HL-60 (cell line): ENCODE measurements at regions not wholly inside any gene's neighbourhood (a gene's known extent, or its start where the extent isn't known, plus 50 kb on each side); places are given as distances from the start of the nearest gene placed in this dataset.

Source experiments
- DNase-seq, 2 experiments: peaks; one replicate each; pipeline ENCODE4 v3.0.0-alpha.2; 2010 to 2020; ENCODE audit warnings: low read depth in 1 of 2, low spot score in 1 of 2
- H3K27ac ChIP-seq: fragments of 250-450 bp; sonication (Bioruptor Pico); replicated peaks from 2 replicates; pipeline ENCODE4 v1.5.1; 2020; ENCODE audit warnings: mild to moderate bottlenecking, moderate library complexity
- H3K27me3 ChIP-seq: fragments of 250-450 bp; sonication (Bioruptor Pico); 2 replicates; pipeline ENCODE4 v1.5.1; 2021; ENCODE audit warnings: mild to moderate bottlenecking, moderate library complexity; ENCODE audit not compliant: insufficient read depth, poor library complexity, severe bottlenecking
- H3K4me3 ChIP-seq: replicated peaks from 2 replicates; pipeline ENCODE4 v1.5.1; 2011; ENCODE audit warnings: mild to moderate bottlenecking, control low read depth, low read length; ENCODE audit not compliant: insufficient read depth
- CTCF ChIP-seq: IDR thresholded peaks from one replicate; pipeline ENCODE4 v1.5.1; 2011; ENCODE audit warnings: low read length, control low read depth, inconsistent platforms; ENCODE audit not compliant: insufficient read depth
- GABPA ChIP-seq: IDR thresholded peaks from 2 replicates; pipeline ENCODE4 v1.6.1; 2012; ENCODE audit warnings: low read depth
- POLR2AphosphoS5 ChIP-seq: IDR thresholded peaks from 2 replicates; pipeline ENCODE4 v1.6.1; 2012; ENCODE audit warnings: low read depth
- SPI1 ChIP-seq: IDR thresholded peaks from 2 replicates; pipeline ENCODE4 v1.6.1; 2012; ENCODE audit warnings: low read depth, mild to moderate bottlenecking, borderline replicate concordance
- TF ChIP-seq, protein P1 (sequence below): IDR thresholded peaks from 2 replicates; pipeline ENCODE4 v1.6.1; 2012; ENCODE audit warnings: low read depth; ENCODE audit not compliant: insufficient replicate concordance

DNA sequence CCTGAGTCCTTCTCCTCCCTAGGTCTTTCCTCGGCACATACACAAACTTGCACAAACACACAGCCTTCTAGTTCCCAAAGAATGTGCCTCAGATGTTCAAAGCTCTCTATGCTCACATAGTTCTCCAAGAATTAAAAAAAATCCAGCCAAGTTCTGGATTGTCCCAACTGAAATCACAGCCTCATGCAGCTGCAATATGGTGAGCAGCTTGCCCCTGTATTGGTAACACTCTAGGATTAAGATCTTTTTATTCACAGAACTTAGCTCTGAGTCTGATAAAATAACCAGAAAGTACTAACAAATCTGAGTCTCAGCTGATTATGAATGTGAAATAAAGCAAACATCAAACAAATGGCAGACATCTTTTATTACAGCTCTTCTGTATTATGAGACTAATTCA is 604.8 kb upstream of the PFKP start:
- TF ChIP-seq, protein P1, sequence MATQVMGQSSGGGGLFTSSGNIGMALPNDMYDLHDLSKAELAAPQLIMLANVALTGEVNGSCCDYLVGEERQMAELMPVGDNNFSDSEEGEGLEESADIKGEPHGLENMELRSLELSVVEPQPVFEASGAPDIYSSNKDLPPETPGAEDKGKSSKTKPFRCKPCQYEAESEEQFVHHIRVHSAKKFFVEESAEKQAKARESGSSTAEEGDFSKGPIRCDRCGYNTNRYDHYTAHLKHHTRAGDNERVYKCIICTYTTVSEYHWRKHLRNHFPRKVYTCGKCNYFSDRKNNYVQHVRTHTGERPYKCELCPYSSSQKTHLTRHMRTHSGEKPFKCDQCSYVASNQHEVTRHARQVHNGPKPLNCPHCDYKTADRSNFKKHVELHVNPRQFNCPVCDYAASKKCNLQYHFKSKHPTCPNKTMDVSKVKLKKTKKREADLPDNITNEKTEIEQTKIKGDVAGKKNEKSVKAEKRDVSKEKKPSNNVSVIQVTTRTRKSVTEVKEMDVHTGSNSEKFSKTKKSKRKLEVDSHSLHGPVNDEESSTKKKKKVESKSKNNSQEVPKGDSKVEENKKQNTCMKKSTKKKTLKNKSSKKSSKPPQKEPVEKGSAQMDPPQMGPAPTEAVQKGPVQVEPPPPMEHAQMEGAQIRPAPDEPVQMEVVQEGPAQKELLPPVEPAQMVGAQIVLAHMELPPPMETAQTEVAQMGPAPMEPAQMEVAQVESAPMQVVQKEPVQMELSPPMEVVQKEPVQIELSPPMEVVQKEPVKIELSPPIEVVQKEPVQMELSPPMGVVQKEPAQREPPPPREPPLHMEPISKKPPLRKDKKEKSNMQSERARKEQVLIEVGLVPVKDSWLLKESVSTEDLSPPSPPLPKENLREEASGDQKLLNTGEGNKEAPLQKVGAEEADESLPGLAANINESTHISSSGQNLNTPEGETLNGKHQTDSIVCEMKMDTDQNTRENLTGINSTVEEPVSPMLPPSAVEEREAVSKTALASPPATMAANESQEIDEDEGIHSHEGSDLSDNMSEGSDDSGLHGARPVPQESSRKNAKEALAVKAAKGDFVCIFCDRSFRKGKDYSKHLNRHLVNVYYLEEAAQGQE, result no peak
- TF ChIP-seq GABPA, result no peak
- no peak for TF ChIP-seq SPI1
- TF ChIP-seq CTCF, result no peak
- no peak for TF ChIP-seq POLR2AphosphoS5
- H3K4me3 ChIP-seq, result no peak overlapping the region
- H3K27ac ChIP-seq, result no peak overlapping the region
- no peak for DNase-seq
- no peaks in the 10 kb centered on the region for H3K27me3 ChIP-seq

- no peak overlapping the region for H3K27ac ChIP-seq
- DNase-seq, result no peak
- no peaks in the 10 kb centered on the region for H3K27me3 ChIP-seq
- TF ChIP-seq SPI1, result no peak
- TF ChIP-seq, protein P1, result no peak
- TF ChIP-seq CTCF, result no peak
- no peak for TF ChIP-seq GABPA
- no peak for TF ChIP-seq POLR2AphosphoS5
- H3K4me3 ChIP-seq, result no peak overlapping the region
Measured at GRCh38 chr10:2460812-2461211, 606.5 kb upstream of the PFKP start.

GRCh38 chr10:2459713-2460112 is 607.6 kb upstream of the PFKP start:
- Histone ChIP-seq H3K4me3 (no peak overlapping the region), H3K27ac (no peak overlapping the region), H3K27me3 (no peaks in the 10 kb centered on the region)
- DNase-seq, result no peak
- no peak for TF ChIP-seq GABPA
- TF ChIP-seq POLR2AphosphoS5, result no peak
- no peak for TF ChIP-seq CTCF
- TF ChIP-seq SPI1, result no peak
- TF ChIP-seq, protein P1, result no peak
